Lung (tissue), 11 donors: ENCODE measurements at regions not wholly inside any gene's neighbourhood (a gene's known extent, or its start where the extent isn't known, plus 50 kb on each side); places are given as distances from the start of the nearest gene placed in this dataset.
"Not testable (repeated sequence)": the region's sequence is repeated elsewhere in the genome, so short reads cannot be mapped to it uniquely, and the experiment has no call there.

Experiments
- ATAC-seq: fragments of 200-7000 bp; cut with Tn5 transposase; one replicate; pipeline ENCODE4 v1.9.1; 2020; ENCODE audit warnings: moderate number of reproducible peaks; ENCODE audit not compliant: insufficient read depth, low FRiP score
- DNase-seq, 3 donors: peaks; one replicate each; pipeline ENCODE4 v3.0.0-alpha.2; 2013 to 2017
- H3K27ac ChIP-seq, 2 donors: one replicate each; pipeline ENCODE4 v1.5.1; 2013; ENCODE audit warnings: mild to moderate bottlenecking in 2 of 2, moderate library complexity in 2 of 2, control low read depth in 1 of 2, inconsistent platforms in 1 of 2, low read depth in 1 of 2, low read length in 1 of 2
- H3K27me3 ChIP-seq, 3 donors: one replicate each; pipeline ENCODE4 v1.5.1; 2013; ENCODE audit warnings: low read length in 2 of 3; ENCODE audit not compliant: control insufficient read depth in 3 of 3, insufficient read depth in 3 of 3
- H3K36me3 ChIP-seq, 4 donors: one replicate each; pipeline ENCODE4 v1.5.1; 2013; ENCODE audit warnings: low read length in 4 of 4, mild to moderate bottlenecking in 1 of 4, moderate library complexity in 1 of 4; ENCODE audit not compliant: control insufficient read depth in 4 of 4, insufficient read depth in 4 of 4
- H3K4me1 ChIP-seq, 5 donors: one replicate each; pipeline ENCODE4 v1.5.1; 2013; ENCODE audit warnings: low read length in 5 of 5, mild to moderate bottlenecking in 2 of 5, moderate library complexity in 1 of 5; ENCODE audit not compliant: control insufficient read depth in 5 of 5, insufficient read depth in 5 of 5
- H3K4me3 ChIP-seq: one replicate; pipeline ENCODE4 v1.5.1; 2013; ENCODE audit warnings: mild to moderate bottlenecking, control low read depth, moderate library complexity
- H3K9ac ChIP-seq, 2 donors: one replicate each; pipeline ENCODE4 v1.5.1; 2013; ENCODE audit warnings: low read length in 2 of 2, control low read depth in 1 of 2; ENCODE audit not compliant: insufficient read depth in 1 of 2
- H3K9me3 ChIP-seq, 4 donors: one replicate each; pipeline ENCODE4 v1.5.1; 2013; ENCODE audit warnings: low read length in 3 of 4, mild to moderate bottlenecking in 1 of 4, moderate library complexity in 1 of 4; ENCODE audit not compliant: control insufficient read depth in 4 of 4, insufficient read depth in 3 of 4
- CTCF ChIP-seq: IDR thresholded peaks from 2 replicates; pipeline ENCODE4 v1.5.1; 2012; ENCODE audit warnings: mild to moderate bottlenecking; ENCODE audit errors: control extremely low read depth, extremely low read depth
- WGBS, 2 donors: extraction: QIAGEN DNeasy Blood & Tissue Kit; methylation state at CpG; one replicate each; pipeline ENCODE4 v1.1.7; 2013; 5-methylcytosine and 5-hydroxymethylcytosine counted together
- donor health status: control.
- donor health status: control.
- donor health status: Bipolar disorder and iron deficiency.
- donor health status: healthy.
- donor health status: DM: yes; HTN: yes; CAD: no.

- Histone ChIP-seq H3K36me3 (no peaks in the 10 kb centered on the region), H3K4me1 (no peaks in the 10 kb centered on the region), H3K4me3 (no peak overlapping the region), H3K27ac (no peak overlapping the region), H3K9me3 (no peaks in the 10 kb centered on the region), H3K9ac (no peak overlapping the region), H3K27me3 (no peaks in the 10 kb centered on the region)
- ATAC-seq, result no peak
- 29 to 59% methylated on average over 1 of the region's 1 CpG for WGBS, 2 donors
- no peak for TF ChIP-seq CTCF
- DNase-seq, result no peak
Measured at GRCh38 chr1:192892934-192893333, 84.1 kb downstream of the RGS2 start.

- not testable (repeated sequence) for H3K4me1 ChIP-seq, H3K27me3 ChIP-seq, H3K27ac ChIP-seq, H3K36me3 ChIP-seq, H3K4me3 ChIP-seq, ATAC-seq, DNase-seq, H3K9me3 ChIP-seq, H3K9ac ChIP-seq
- WGBS, 2 donors, result 86% methylated on average over 10 of the region's 10 CpGs
Measured at GRCh38 chr1:192895487-192895886, 86.6 kb downstream of the RGS2 start.

- no peaks in the 10 kb centered on the region for H3K36me3 ChIP-seq
Measured at GRCh38 chr1:192896376-192896775, 87.5 kb downstream of the RGS2 start.

GRCh38 chr1:192901500-192901899 lies 92.7 kb downstream of the RGS2 start:
- no peak for TF ChIP-seq CTCF
- Histone ChIP-seq H3K36me3 (no peaks in the 10 kb centered on the region), H3K9ac (no peak overlapping the region), H3K27me3 (no peaks in the 10 kb centered on the region), H3K4me3 (no peak overlapping the region), H3K9me3 (no peaks in the 10 kb centered on the region), H3K4me1 (peaks cover 0 to 7% (median 0%) of the 10 kb centered on the region in 5 donors), H3K27ac (no peak overlapping the region)
- WGBS, 2 donors, result 0% methylated on average over 1 of the region's 1 CpG
- DNase-seq (no peak), ATAC-seq (no peak)

More at GRCh38 chr1:192896376-192896775, 87.5 kb downstream of the RGS2 start:
- no peak overlapping the region for H3K4me3 ChIP-seq
- DNase-seq (no peak), ATAC-seq (no peak)
- H3K27ac ChIP-seq, result no peak overlapping the region
- no peaks in the 10 kb centered on the region for H3K4me1 ChIP-seq
- no peak for TF ChIP-seq CTCF
- no peaks in the 10 kb centered on the region for H3K27me3 ChIP-seq
- no peak overlapping the region for H3K9ac ChIP-seq
- no peaks in the 10 kb centered on the region for H3K9me3 ChIP-seq
